LNCAP (cell line): ENCODE measurements at regions not wholly inside any gene's neighbourhood (a gene's known extent, or its start where the extent isn't known, plus 50 kb on each side); places are given as distances from the start of the nearest gene placed in this dataset.

Experiments
- CTCF ChIP-seq: fragments of 450-650 bp; IDR thresholded peaks from 2 replicates; pipeline ENCODE4 v1.5.1; 2017; ENCODE audit warnings: mild to moderate bottlenecking

- no peak for TF ChIP-seq CTCF
These were observed 277.6 kb upstream of the DIAPH2 start for GRCh38 chrX:96407072-96407471.

- no peak for TF ChIP-seq CTCF
These were observed 277.1 kb upstream of the DIAPH2 start for GRCh38 chrX:96407501-96407900.

- no peak for TF ChIP-seq CTCF
These were observed 276.7 kb upstream of the DIAPH2 start for GRCh38 chrX:96407981-96408380.

- TF ChIP-seq CTCF: no peak
These were observed 273.7 kb upstream of the DIAPH2 start for GRCh38 chrX:96410927-96411326.

GRCh38 chrX:96417695-96418094 lies 266.9 kb upstream of the DIAPH2 start:
- TF ChIP-seq CTCF: no peak

- no peak for TF ChIP-seq CTCF
These were observed 260.6 kb upstream of the DIAPH2 start for GRCh38 chrX:96424007-96424406.

- no peak for TF ChIP-seq CTCF
These were observed 259.4 kb upstream of the DIAPH2 start for GRCh38 chrX:96425200-96425599.

- TF ChIP-seq CTCF: no peak
These were observed 253.7 kb upstream of the DIAPH2 start for GRCh38 chrX:96430756-96431455.
